Activated naive CD8-positive, alpha-beta T cell treated with anti-CD3 and anti-CD28 coated beads, Interleukin-2, amount 10 ng/mL, durations not matched to agents 7 days and 5 days (primary cell): ENCODE measurements at regions not wholly inside any gene's neighbourhood (a gene's known extent, or its start where the extent isn't known, plus 50 kb on each side); places are given as distances from the start of the nearest gene placed in this dataset.
A peak's percentile ranks its signal among the peaks of the same experiment; 100 is the strongest.
"Not testable (repeated sequence)": the region's sequence is repeated elsewhere in the genome, so short reads cannot be mapped to it uniquely, and the experiment has no call there.

Experiments used
- ATAC-seq: fragments of 150-1000 bp; cut with Tn5 transposase; one replicate; pipeline ENCODE4 v1.10.0; 2021; ENCODE audit warnings: low read depth, moderate library complexity
- POLR2A ChIA-PET: fragments of 350-600 bp; sonication (Branson Sonifier 250); formaldehyde crosslinking; loops from one replicate; lab custom pipeline; 2021; ENCODE audit warnings: antibody characterized with exemption; lab: Charles Lee
- DNase-seq: peaks from one replicate; pipeline ENCODE4 v3.0.0; 2021
- H3K27ac Mint-ChIP-seq: one replicate; pipeline ENCODE4 v1.8.0; 2022; ENCODE audit warnings: mild to moderate bottlenecking, mixed read lengths
- H3K27me3 Mint-ChIP-seq: one replicate; pipeline ENCODE4 v1.8.0; 2022; ENCODE audit warnings: mild to moderate bottlenecking, moderate library complexity, mixed read lengths
- H3K36me3 Mint-ChIP-seq: one replicate; pipeline ENCODE4 v1.8.0; 2021; ENCODE audit warnings: mild to moderate bottlenecking, mixed read lengths
- H3K4me1 Mint-ChIP-seq: one replicate; pipeline ENCODE4 v1.8.0; 2021; ENCODE audit warnings: mixed read lengths
- H3K4me3 Mint-ChIP-seq: one replicate; pipeline ENCODE4 v1.8.0; 2022; ENCODE audit warnings: mild to moderate bottlenecking, moderate library complexity, mixed read lengths
- H3K9me3 Mint-ChIP-seq: one replicate; pipeline ENCODE4 v1.8.0; 2021; ENCODE audit warnings: mixed read lengths

GRCh38 chr20:5492937-5493336 lies 117.9 kb downstream of the GPCPD1 start:
- Mint-ChIP-seq H3K36me3 (peaks cover 4% of the 10 kb centered on the region), H3K9me3 (no peaks in the 10 kb centered on the region), H3K4me1 (peaks cover 13% of the 10 kb centered on the region), H3K27me3 (peaks cover 8% of the 10 kb centered on the region), H3K4me3 (no peak overlapping the region), H3K27ac (no peak overlapping the region)
- POLR2A ChIA-PET = no interaction called here
- no peak for ATAC-seq
- no peak for DNase-seq

GRCh38 chr20:5491455-5491854 lies 119.4 kb downstream of the GPCPD1 start:
- H3K9me3 Mint-ChIP-seq = no peaks in the 10 kb centered on the region
- peaks cover 4% of the 10 kb centered on the region for H3K36me3 Mint-ChIP-seq
- DNase-seq (no peak), ATAC-seq (no peak)
- peaks cover 21% of the 10 kb centered on the region for H3K4me1 Mint-ChIP-seq
- peaks cover 8% of the 10 kb centered on the region for H3K27me3 Mint-ChIP-seq
- no peak overlapping the region for H3K27ac Mint-ChIP-seq
- no peak overlapping the region for H3K4me3 Mint-ChIP-seq
- POLR2A ChIA-PET = no interaction called here

- Mint-ChIP-seq H3K27me3 (peaks cover 3% of the 10 kb centered on the region), H3K27ac (no peak overlapping the region), H3K4me3 (no peak overlapping the region), H3K36me3 (peaks cover 2% of the 10 kb centered on the region), H3K9me3 (no peaks in the 10 kb centered on the region), H3K4me1 (peaks cover 33% of the 10 kb centered on the region)
- DNase-seq = no peak
- ATAC-seq = no peak
- POLR2A ChIA-PET = no interaction called here
Measured at GRCh38 chr20:5489601-5490000, 121.2 kb downstream of the GPCPD1 start.

- POLR2A ChIA-PET = no interaction called here
- Mint-ChIP-seq H3K27ac (no peak overlapping the region), H3K9me3 (no peaks in the 10 kb centered on the region), H3K4me3 (no peak overlapping the region), H3K36me3 (peaks cover 2% of the 10 kb centered on the region), H3K4me1 (peaks cover 33% of the 10 kb centered on the region), H3K27me3 (peaks cover 2% of the 10 kb centered on the region)
- ATAC-seq = no peak
- DNase-seq = no peak
Measured at GRCh38 chr20:5488823-5489222, 122.0 kb downstream of the GPCPD1 start.

- peaks cover 31% of the 10 kb centered on the region for H3K4me1 Mint-ChIP-seq
- peak overlapping the region; percentile 78 for H3K27ac Mint-ChIP-seq
- no peaks in the 10 kb centered on the region for H3K9me3 Mint-ChIP-seq
- ATAC-seq (peak; percentile 66), DNase-seq (no peak)
- POLR2A ChIA-PET = no interaction called here
- no peaks in the 10 kb centered on the region for H3K27me3 Mint-ChIP-seq
- peak overlapping the region; percentile 32 for H3K4me3 Mint-ChIP-seq
- no peaks in the 10 kb centered on the region for H3K36me3 Mint-ChIP-seq
Measured at GRCh38 chr20:5486377-5487054, 124.3 kb downstream of the GPCPD1 start.

- Mint-ChIP-seq H3K4me3 (no peak overlapping the region), H3K27ac (no peak overlapping the region), H3K9me3 (no peaks in the 10 kb centered on the region), H3K4me1 (peaks cover 22% of the 10 kb centered on the region), H3K36me3 (no peaks in the 10 kb centered on the region), H3K27me3 (no peaks in the 10 kb centered on the region)
- ATAC-seq (no peak), DNase-seq (no peak)
- POLR2A ChIA-PET = no interaction called here
Measured at GRCh38 chr20:5484926-5485325, 125.9 kb downstream of the GPCPD1 start.

GRCh38 chr20:5484346-5484745 lies 126.5 kb downstream of the GPCPD1 start:
- POLR2A ChIA-PET = no interaction called here
- H3K9me3 Mint-ChIP-seq = no peaks in the 10 kb centered on the region
- no peaks in the 10 kb centered on the region for H3K36me3 Mint-ChIP-seq
- ATAC-seq = no peak
- no peak for DNase-seq
- no peak overlapping the region for H3K4me3 Mint-ChIP-seq
- peaks cover 20% of the 10 kb centered on the region for H3K4me1 Mint-ChIP-seq
- H3K27ac Mint-ChIP-seq = no peak overlapping the region
- H3K27me3 Mint-ChIP-seq = no peaks in the 10 kb centered on the region

GRCh38 chr20:5482791-5483190 lies 128.0 kb downstream of the GPCPD1 start:
- ATAC-seq (no peak), DNase-seq (no peak)
- Mint-ChIP-seq H3K27me3 (no peaks in the 10 kb centered on the region), H3K4me1 (peaks cover 21% of the 10 kb centered on the region), H3K4me3 (no peak overlapping the region), H3K36me3 (no peaks in the 10 kb centered on the region), H3K9me3 (no peaks in the 10 kb centered on the region), H3K27ac (no peak overlapping the region)
- POLR2A ChIA-PET = no interaction called here

GRCh38 chr20:5481872-5482271 lies 128.9 kb downstream of the GPCPD1 start:
- POLR2A ChIA-PET = no interaction called here
- ATAC-seq = no peak
- no peaks in the 10 kb centered on the region for H3K9me3 Mint-ChIP-seq

GRCh38 chr20:5480824-5481600 lies 129.8 kb downstream of the GPCPD1 start:
- H3K9me3 Mint-ChIP-seq = no peaks in the 10 kb centered on the region
- no peak for DNase-seq
- H3K4me1 Mint-ChIP-seq = peaks cover 13% of the 10 kb centered on the region
- H3K4me3 Mint-ChIP-seq = no peak overlapping the region
- H3K27me3 Mint-ChIP-seq = no peaks in the 10 kb centered on the region
- POLR2A ChIA-PET = no interaction called here
- ATAC-seq = no peak
- no peaks in the 10 kb centered on the region for H3K36me3 Mint-ChIP-seq
- H3K27ac Mint-ChIP-seq = no peak overlapping the region

More at GRCh38 chr20:5481872-5482271, 128.9 kb downstream of the GPCPD1 start:
- no peak for DNase-seq
- no peaks in the 10 kb centered on the region for H3K36me3 Mint-ChIP-seq
- peaks cover 21% of the 10 kb centered on the region for H3K4me1 Mint-ChIP-seq
- H3K27me3 Mint-ChIP-seq = no peaks in the 10 kb centered on the region
- H3K4me3 Mint-ChIP-seq = no peak overlapping the region
- H3K27ac Mint-ChIP-seq = no peak overlapping the region

GRCh38 chr20:5474646-5475550 lies 135.9 kb downstream of the GPCPD1 start:
- Mint-ChIP-seq H3K27ac (no peak overlapping the region), H3K4me1 (peaks cover 5% of the 10 kb centered on the region), H3K27me3 (no peaks in the 10 kb centered on the region), H3K4me3 (no peak overlapping the region), H3K36me3 (no peaks in the 10 kb centered on the region), H3K9me3 (no peaks in the 10 kb centered on the region)
- DNase-seq (no peak), ATAC-seq (no peak)
- POLR2A ChIA-PET = no interaction called here

GRCh38 chr20:5471866-5472265 lies 138.9 kb downstream of the GPCPD1 start:
- H3K9me3 Mint-ChIP-seq, H3K27ac Mint-ChIP-seq, H3K4me1 Mint-ChIP-seq, ATAC-seq, H3K4me3 Mint-ChIP-seq, H3K36me3 Mint-ChIP-seq, POLR2A ChIA-PET, H3K27me3 Mint-ChIP-seq, DNase-seq: not testable (repeated sequence)

GRCh38 chr20:5471368-5471767 lies 139.4 kb downstream of the GPCPD1 start:
- DNase-seq = no peak
- H3K36me3 Mint-ChIP-seq = no peaks in the 10 kb centered on the region
- no peaks in the 10 kb centered on the region for H3K4me1 Mint-ChIP-seq
- no peaks in the 10 kb centered on the region for H3K9me3 Mint-ChIP-seq
- POLR2A ChIA-PET = no interaction called here
- peaks cover 7% of the 10 kb centered on the region for H3K27me3 Mint-ChIP-seq
- ATAC-seq = no peak
- no peak overlapping the region for H3K4me3 Mint-ChIP-seq
- no peak overlapping the region for H3K27ac Mint-ChIP-seq
